GM12878 (cell line): ENCODE measurements at regions not wholly inside any gene's neighbourhood (a gene's known extent, or its start where the extent isn't known, plus 50 kb on each side); places are given as distances from the start of the nearest gene placed in this dataset.

Experiments used
- ATAC-seq: fragments of 200-7000 bp; cut with Tn5 transposase; 3 replicates; pipeline ENCODE4 v1.9.1; 2020; ENCODE audit warnings: mild to moderate bottlenecking, moderate library complexity
- BruUV-seq: library from RNA; stranded (reverse); fragments of 400-500 nt; replicated peaks from 2 replicates; lab custom pipeline; 2021; lab: Mats Ljungman, UMichigan
- CTCF ChIA-PET: fragments of 300-600 bp; sonication (Branson Sonifier 250); formaldehyde crosslinking; extraction: SDS; loops from one replicate; lab custom pipeline; 2021; ENCODE audit warnings: inconsistent platforms; lab: Yijun Ruan, JAX
- POLR2A ChIA-PET: fragments of 350-600 bp; formaldehyde crosslinking; extraction: SDS; loops from one replicate; lab custom pipeline; 2021; ENCODE audit warnings: inconsistent platforms; lab: Charles Lee
- RAD21 ChIA-PET: fragments of 300-600 bp; sonication (Branson Sonifier 250); formaldehyde crosslinking; loops from one replicate; lab custom pipeline; 2023; ENCODE audit warnings: antibody characterized with exemption; ENCODE audit not compliant: unreplicated experiment; lab: Charles Lee
- SMC1A ChIA-PET: fragments of 300-600 bp; sonication (Branson Sonifier 250); formaldehyde crosslinking; loops from one replicate; lab custom pipeline; 2023; ENCODE audit not compliant: unreplicated experiment, uncharacterized antibody; lab: Charles Lee
- DNase-seq: peaks from one replicate; pipeline ENCODE4 v3.0.0-alpha.2; 2011; ENCODE audit warnings: low read depth, low spot score
- FAIRE-seq: peaks from 3 replicates; lab custom pipeline; 2011; peaks lifted over from hg19 to GRCh38; lab: Jason Lieb, UNC
- H2AFZ ChIP-seq: 2 replicates; pipeline ENCODE4 v1.6.0; 2011; ENCODE audit warnings: low read depth, low read length, control low read depth; ENCODE audit not compliant: control insufficient read depth
- H3K27ac ChIP-seq: 2 replicates; pipeline ENCODE4 v1.5.1; 2011; ENCODE audit warnings: control low read depth; ENCODE audit not compliant: control insufficient read depth, insufficient read depth
- H3K27me3 ChIP-seq, 2 experiments: replicated peaks in 1 of 2; 2 replicates each; pipeline versions ENCODE4 v1.6.0 to v1.6.1; 2011; ENCODE audit warnings: low read length in 1 of 2; ENCODE audit not compliant: control insufficient read depth in 2 of 2, insufficient read depth in 2 of 2
- H3K36me3 ChIP-seq, 2 experiments: 2 replicates each; pipeline ENCODE4 v1.5.1; 2011; ENCODE audit warnings: low read length in 1 of 2; ENCODE audit not compliant: control insufficient read depth in 2 of 2, insufficient read depth in 2 of 2
- H3K4me1 ChIP-seq: 2 replicates; pipeline ENCODE4 v1.6.1; 2011; ENCODE audit warnings: mild to moderate bottlenecking, low read length, moderate library complexity, mixed read lengths; ENCODE audit not compliant: control insufficient read depth, insufficient read depth
- H3K4me2 ChIP-seq: 2 replicates; pipeline ENCODE4 v1.6.0; 2011; ENCODE audit warnings: control low read depth; ENCODE audit not compliant: control insufficient read depth, insufficient read depth
- H3K4me3 ChIP-seq: fragments of 200-600 bp; sonication (generic); 2 replicates; pipeline ENCODE4 v1.5.1; 2016
- H3K79me2 ChIP-seq: 2 replicates; pipeline ENCODE4 v1.6.0; 2011; ENCODE audit warnings: low read length; ENCODE audit not compliant: control insufficient read depth, insufficient read depth
- H3K9ac ChIP-seq: 2 replicates; pipeline ENCODE4 v1.8.0; 2011; ENCODE audit warnings: low read length, control low read depth, mixed read lengths; ENCODE audit not compliant: control insufficient read depth, insufficient read depth
- H3K9me3 ChIP-seq: replicated peaks from 3 replicates; pipeline ENCODE4 v1.5.1; 2011; ENCODE audit warnings: mild to moderate bottlenecking, low read length; ENCODE audit not compliant: control insufficient read depth, insufficient read depth
- H4K20me1 ChIP-seq: 2 replicates; pipeline ENCODE4 v1.6.0; 2011; ENCODE audit not compliant: control insufficient read depth, insufficient read depth
- EGR1 ChIP-seq, 2 experiments: IDR thresholded peaks; 1 replicate in 1 of 2; 2 replicates in 1 of 2; pipeline ENCODE4 v1.6.1; 2011 to 2012; ENCODE audit warnings: low read depth in 2 of 2, low read length in 2 of 2, borderline replicate concordance in 1 of 2, mild to moderate bottlenecking in 1 of 2, moderate library complexity in 1 of 2
- HDAC2 ChIP-seq: fragments of 200-600 bp; sonication (generic); IDR thresholded peaks from 2 replicates; pipeline ENCODE4 v1.6.1; 2017
- JUNB ChIP-seq: IDR thresholded peaks from 2 replicates; pipeline ENCODE4 v1.6.1; 2016; ENCODE audit warnings: antibody characterized with exemption, mild to moderate bottlenecking
- SRF ChIP-seq, 2 experiments: IDR thresholded peaks; 2 replicates each; pipeline ENCODE4 v1.6.1; 2011; ENCODE audit warnings: low read depth in 2 of 2, low read length in 2 of 2, mild to moderate bottlenecking in 1 of 2, moderate library complexity in 1 of 2
- TBL1XR1 ChIP-seq: IDR thresholded peaks from 2 replicates; pipeline ENCODE4 v1.6.1; 2012; ENCODE audit warnings: low read depth, low read length, improper control_type of control experiment
- WGBS: methylation state at CpG from one replicate; pipeline ENCODE4 v1.1.6; 2016; ENCODE audit warnings: low lambda C conversion rate; ENCODE audit not compliant: insufficient replicate concordance, insufficient coverage; ENCODE audit errors: missing lambda C conversion rate; 5-methylcytosine and 5-hydroxymethylcytosine counted together
- in situ Hi-C: fragments of 300-500 bp; cut with MboI; formaldehyde crosslinking; loops from 9 replicates; pipeline ENCODE4 v1.14.3; 2018; ENCODE audit warnings: mixed read lengths
- intact Hi-C: fragments of 100-400 bp; cut with micrococcal nuclease; formaldehyde crosslinking; loops from one replicate; pipeline ENCODE4 v1.14.2; 2022; ENCODE audit not compliant: unreplicated experiment
- TF ChIP-seq, protein P1 (sequence below): fragments of 150-350 bp; IDR thresholded peaks from 2 replicates; pipeline ENCODE4 v1.6.1; 2014; ENCODE audit warnings: mild to moderate bottlenecking, low read depth, low read length

- TF ChIP-seq JUNB = no peak
- TF ChIP-seq, protein P1, sequence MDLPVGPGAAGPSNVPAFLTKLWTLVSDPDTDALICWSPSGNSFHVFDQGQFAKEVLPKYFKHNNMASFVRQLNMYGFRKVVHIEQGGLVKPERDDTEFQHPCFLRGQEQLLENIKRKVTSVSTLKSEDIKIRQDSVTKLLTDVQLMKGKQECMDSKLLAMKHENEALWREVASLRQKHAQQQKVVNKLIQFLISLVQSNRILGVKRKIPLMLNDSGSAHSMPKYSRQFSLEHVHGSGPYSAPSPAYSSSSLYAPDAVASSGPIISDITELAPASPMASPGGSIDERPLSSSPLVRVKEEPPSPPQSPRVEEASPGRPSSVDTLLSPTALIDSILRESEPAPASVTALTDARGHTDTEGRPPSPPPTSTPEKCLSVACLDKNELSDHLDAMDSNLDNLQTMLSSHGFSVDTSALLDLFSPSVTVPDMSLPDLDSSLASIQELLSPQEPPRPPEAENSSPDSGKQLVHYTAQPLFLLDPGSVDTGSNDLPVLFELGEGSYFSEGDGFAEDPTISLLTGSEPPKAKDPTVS = no peak
- no peak for TF ChIP-seq HDAC2
- no peak for TF ChIP-seq TBL1XR1
- no peak for TF ChIP-seq EGR1 (IDR thresholded peaks at IDR 0.05; ENCODE audit: borderline replicate concordance in 1 of 2, low read depth in 2 of 2, low read length in 2 of 2)
- TF ChIP-seq SRF (IDR thresholded peaks at IDR 0.05; ENCODE audit: low read depth in 2 of 2, low read length in 2 of 2) = no peak
- H3K4me3 ChIP-seq = no peak overlapping the region
- ChIA-PET SMC1A (no interaction called here), RAD21 (no interaction called here), CTCF (no interaction called here), POLR2A (no interaction called here)
- H3K9ac ChIP-seq = no peak overlapping the region
- H2AFZ ChIP-seq = no peak overlapping the region
- H3K27me3 ChIP-seq = peaks cover 0 to 2% of the 10 kb centered on the region in 2 experiments; a peak in 1 of 4 replicates
- FAIRE-seq (no peak), ATAC-seq (no peak), DNase-seq (no peak)
- 9% methylated on average over 4 of the region's 4 CpGs for WGBS
- H4K20me1 ChIP-seq = no peaks in the 10 kb centered on the region; the same call in 1 of the 2 replicates
- no peaks in the 10 kb centered on the region for H3K9me3 ChIP-seq
- intact Hi-C loops (no loop called here), in situ Hi-C loops (no loop called here)
- H3K27ac ChIP-seq = no peak overlapping the region
- H3K4me1 ChIP-seq = no peaks in the 10 kb centered on the region
- no TSS peak for BruUV-seq
- no peaks in the 10 kb centered on the region for H3K36me3 ChIP-seq
- H3K4me2 ChIP-seq = no peak overlapping the region
- no peaks in the 10 kb centered on the region for H3K79me2 ChIP-seq
Observed at GRCh38 chr2:23246992-23247683, 137.8 kb upstream of the KLHL29 start.
